ENCODE measurements at regions not wholly inside any gene's neighbourhood (a gene's known extent, or its start where the extent isn't known, plus 50 kb on each side); places are given as distances from the start of the nearest gene placed in this dataset.

DNA sequence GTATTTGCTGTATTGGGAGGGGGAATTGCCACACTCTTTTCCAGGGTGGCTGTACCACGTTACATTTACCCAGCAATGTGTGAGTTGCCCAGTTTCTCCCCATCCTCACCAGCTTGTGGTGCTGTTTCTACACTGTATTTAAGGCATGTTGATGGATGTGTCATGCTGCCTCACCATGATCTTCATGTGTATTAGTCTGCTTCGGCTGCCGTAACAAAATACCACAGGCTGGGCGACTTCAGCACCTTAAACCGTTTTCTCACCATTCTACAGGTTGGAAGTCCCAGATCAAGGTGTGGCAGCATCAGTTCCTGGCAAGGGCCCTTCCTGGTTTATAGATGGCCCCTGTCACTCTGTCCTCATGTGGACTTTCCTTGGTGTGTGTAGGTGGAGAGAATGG lies 169.7 kb downstream of the IGLL1 start:
- DNase-seq (ENCODE audit: low spot score), result no peak

DNA sequence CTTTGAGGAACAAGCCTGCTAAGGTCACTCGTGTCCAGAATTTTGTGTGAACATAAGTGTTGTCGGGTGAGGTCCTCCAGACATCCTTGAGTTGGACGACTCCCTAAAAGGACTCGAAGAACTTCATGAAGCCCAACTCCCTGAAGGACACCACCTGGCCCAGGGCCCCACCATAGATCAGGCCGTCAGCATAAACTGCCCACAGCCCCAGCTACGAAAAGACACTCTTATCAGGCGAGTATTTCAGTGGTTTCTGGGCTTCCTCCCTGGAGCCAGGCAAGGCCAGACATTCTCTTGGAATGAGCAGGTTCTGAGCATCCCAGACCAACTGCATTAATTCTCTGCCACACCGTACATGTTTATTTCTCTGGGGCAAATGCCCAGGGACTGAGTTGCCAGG lies 170.1 kb downstream of the IGLL1 start:
- DNase-seq (ENCODE audit: low spot score), result no peak

DNA sequence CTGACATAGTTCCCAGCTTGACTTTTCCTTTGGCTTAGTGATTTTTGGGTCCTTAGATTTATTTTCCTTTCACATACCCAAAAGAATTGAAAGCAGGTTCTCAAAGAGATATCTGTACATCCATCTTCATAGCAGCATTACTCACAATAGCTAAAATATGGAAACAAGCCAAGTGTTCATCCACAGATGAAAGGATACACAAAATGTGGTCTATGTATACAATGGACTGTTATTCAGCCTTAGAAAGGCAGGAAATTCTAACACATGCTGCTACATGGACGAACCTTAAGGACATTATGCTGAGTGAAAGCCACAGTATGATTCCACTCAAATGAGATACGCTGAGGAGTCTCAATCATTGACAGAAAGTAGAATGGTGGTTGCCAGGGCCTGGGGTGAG lies 171.8 kb downstream of the IGLL1 start:
- no peak for DNase-seq (ENCODE audit: low spot score)

DNA sequence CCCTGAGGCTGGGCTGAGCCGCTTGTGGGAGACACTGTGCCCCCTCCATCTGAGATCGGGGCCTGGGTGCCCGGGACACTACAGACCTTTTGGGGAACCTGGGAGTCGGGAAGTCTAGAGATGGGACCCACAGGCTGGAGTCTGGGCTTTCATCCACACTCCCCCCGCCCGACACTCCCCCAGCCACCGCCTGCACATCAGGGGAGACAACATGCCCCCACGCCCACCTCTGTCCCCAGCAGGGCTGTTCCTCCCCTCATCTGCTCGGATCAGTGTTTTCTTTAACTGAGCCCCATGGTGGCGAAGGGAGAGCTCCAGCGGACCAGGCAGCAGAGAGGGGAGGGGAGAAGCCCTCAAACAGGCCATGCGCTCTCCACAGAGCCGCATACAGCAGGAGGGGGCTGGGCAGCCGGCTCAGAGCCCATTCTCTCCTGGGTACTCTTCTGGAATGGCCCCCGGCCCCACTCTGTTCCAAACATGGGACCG lies 174.7 kb downstream of the IGLL1 start:
- no peak for DNase-seq (ENCODE audit: low spot score)

- no peak for DNase-seq (ENCODE audit: low spot score)
Observed at GRCh38 chr22:23404689-23405365, 175.3 kb downstream of the IGLL1 start.

DNA sequence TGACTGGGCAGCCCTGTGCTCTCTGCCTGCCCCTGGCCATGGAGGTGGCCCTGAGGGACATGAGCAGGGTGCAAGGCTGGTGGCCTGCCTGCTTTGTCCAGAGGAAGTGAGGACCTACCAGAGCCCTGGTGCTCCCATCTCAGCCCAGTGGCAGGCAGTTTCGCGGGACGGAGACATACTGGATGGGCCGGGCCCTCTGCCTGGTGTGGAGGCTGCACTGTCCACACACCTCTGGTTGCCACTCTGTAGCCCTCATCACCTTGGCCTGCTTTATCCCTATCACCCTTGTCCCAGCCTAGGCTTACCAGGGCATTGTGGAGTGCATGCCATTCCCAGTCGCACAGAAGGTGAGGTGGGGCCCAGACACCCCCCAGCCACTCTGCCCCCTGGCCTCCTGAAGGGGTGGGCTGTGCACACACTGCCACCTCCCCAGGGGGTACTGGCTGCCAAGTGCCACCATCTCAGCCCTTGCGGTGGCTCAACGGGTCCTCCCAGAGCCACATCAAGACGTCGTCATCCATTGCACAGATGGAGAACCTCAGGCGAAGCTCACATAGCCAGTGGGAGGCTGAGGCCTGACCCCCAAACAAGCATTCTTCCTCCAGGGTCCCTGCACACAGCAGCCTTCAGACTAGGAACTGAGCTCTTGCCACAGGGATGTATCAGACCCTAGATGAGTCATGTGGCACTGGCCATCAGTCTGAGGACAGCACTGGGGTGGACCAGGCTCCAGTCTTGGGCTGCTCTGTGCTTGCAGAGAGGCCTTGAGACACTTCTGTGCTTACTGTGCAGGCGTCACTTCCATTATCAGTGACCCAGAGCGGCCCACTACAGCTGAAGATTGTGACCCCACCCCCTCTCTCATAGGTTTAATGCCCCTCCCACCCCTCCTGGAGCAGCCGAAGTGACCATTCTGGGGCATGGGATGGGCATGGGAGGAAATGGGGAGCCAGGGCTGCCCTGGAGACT lies 176.1 kb downstream of the IGLL1 start:
- no peak for DNase-seq (ENCODE audit: low spot score)

- DNase-seq (ENCODE audit: low spot score), result no peak
Observed at GRCh38 chr22:23403152-23403719, 176.9 kb downstream of the IGLL1 start.

DNA sequence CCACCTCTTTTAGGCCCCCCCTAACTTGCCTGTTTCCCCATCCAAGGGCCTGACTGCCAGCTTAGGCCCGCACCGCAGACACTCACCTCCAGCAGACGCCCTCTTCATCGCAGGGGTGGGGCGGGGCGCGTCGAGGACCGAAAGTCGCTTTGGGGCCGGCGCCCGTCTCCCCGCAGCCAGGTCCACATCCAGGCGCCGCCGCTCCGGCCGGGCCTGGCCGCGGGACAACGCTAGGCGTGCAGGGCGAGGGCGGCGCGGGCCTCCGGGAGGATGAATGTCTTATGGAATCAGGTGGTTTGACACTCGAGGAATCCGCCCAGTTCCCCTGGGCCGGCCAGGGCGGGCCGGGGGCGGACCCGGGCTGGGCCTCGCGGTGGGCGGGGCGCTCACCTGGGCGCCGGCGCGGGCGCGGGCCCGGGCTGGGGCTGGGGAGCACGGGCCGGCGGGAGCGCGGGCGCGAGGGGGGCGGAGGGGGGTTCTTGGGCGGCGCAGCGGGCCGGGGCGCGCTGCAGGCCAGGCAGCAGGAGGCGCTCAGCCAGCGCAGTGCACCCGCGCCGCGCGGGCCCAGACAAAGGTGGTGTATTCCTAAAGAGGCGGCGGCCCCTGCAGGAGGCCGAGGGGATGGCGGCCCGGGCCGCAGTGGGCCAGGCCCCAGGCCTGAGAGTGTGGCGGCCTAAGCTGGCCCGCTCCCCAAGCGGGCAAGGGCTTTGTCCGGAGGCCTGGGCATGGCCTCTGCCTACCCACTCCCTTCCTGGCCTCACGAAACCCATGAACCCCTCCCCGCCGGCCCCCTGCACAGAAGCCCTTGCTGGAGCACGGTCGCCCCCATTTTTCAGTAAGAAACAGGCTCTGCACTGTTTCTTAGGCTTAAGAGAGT lies 177.6 kb downstream of the IGLL1 start:
- no peak for DNase-seq (ENCODE audit: low spot score)

- no peak for DNase-seq (ENCODE audit: low spot score)
Observed at GRCh38 chr22:23401910-23402274, 178.2 kb downstream of the IGLL1 start.

DNA sequence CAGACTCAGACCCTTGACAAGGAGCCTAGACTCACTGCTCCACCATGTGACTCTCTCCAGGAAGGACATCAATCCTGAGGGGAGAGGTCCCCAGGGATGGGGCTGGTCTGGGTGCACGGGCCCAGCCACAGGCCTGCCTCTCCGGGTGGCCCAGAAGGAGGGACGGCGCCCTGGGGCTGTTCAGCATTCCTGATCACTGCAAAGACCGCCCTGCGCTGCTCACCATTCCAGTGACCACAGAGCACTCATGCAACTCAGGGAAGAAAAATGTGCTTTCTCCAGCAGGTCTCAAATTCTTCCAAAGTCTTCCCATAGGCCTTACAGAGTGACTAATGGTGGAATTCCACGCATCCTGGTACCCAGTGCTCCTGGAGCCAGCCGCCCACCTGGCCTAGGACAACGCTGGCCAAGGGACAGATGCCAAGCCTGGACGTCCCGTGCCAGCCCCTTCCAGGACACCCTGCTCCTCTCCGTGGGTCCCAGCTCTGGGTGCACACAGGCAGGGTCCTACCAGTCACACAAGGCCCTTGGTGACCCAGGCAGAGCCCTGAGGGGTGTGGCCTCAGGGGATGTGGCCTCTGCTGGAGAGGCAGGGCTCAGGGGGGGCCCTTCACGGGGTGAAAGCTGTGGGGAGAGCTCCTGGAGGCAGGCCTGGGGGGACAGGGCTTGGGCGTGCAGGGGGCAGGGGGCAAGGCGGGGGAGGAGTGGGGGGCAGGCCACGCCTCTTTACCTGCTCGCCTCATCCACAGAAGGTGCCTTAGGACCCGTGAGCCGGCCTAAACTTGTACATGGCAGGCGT lies 178.8 kb downstream of the IGLL1 start:
- DNase-seq (ENCODE audit: low spot score), result no peak

DNA sequence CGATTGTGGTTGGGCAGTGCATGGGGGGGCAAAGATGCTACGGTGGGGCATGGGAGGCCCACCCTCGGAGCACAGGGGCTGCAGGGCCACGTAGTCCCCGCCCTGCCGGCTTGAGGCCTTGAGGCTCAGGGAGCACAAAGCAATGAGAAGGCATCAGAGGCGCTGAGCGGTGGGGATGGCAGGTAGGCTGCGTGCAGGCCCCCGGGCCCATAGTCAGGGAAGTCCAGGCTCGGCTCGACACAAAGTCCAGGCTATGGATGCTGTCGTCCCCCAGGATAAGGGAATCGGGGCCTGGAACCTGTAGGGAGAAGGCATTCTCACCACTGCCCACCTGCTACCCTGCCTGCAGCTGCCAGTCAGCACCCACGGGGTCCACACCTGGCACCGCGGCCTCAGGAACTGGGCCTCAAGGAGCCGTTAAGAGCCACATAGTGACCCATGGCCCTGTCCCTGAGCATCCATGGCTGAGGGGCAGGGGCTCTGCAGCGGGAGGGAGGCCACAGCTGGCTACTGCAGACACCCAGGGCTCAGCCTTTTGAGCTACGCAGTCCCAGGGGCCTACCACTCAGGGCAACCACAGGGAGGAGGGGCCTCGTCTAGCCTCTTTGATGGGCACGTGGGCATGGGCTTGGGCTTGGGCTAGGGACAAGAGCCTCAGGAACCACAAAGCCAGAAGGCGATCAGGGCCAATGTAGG lies 179.7 kb downstream of the IGLL1 start:
- DNase-seq (ENCODE audit: low spot score), result no peak

DNA sequence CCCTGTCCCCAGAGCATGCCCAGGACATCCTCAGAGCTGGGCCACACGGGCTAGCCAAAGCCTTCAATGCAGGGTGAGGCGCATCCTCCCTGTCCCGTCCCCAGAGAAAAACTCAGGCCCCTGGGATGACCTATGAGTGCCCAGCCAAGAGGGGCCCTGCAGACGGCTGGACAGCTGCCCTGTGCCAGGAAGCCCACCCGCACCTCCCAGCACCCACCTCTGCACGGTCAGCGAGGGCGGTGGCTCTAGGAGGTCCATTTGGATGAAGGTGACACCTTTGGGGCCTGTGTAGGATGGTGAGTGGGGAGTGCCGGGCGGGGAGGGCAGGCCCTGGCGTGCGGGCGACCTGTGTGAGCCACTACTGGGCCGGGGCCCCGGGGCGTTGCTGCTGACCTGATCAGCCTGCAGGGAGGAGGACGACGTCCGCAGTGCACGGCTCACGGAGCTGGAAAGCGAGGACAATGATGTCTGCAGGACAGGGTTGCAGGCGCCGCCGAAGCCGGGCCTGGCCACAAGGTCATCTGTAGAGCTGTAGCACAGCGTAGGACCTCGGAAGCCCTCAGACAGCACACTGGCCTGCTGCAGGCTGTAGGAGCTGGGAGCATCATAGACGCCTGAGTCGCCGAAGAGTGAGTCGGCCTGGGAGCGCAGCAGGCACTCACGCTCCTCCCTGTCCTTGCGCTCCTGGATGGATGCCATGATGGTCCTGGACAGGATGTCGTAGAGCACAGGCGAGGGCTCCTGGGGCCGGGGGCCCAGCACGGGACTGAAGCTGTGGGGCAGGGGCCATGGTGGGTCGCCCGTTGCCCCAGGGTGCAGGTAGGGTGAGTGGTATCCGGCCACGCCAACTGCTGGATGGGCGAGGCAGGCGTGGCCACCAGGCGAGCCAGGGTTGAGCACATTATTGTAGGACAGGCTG lies 180.5 kb downstream of the IGLL1 start:
- no peak for DNase-seq (ENCODE audit: low spot score)

- no peak for DNase-seq (ENCODE audit: low spot score)
Observed at GRCh38 chr22:23398701-23399366, 181.3 kb downstream of the IGLL1 start.

- DNase-seq (ENCODE audit: low spot score), result no peak
Observed at GRCh38 chr22:23397613-23398567, 182.2 kb downstream of the IGLL1 start.

DNA sequence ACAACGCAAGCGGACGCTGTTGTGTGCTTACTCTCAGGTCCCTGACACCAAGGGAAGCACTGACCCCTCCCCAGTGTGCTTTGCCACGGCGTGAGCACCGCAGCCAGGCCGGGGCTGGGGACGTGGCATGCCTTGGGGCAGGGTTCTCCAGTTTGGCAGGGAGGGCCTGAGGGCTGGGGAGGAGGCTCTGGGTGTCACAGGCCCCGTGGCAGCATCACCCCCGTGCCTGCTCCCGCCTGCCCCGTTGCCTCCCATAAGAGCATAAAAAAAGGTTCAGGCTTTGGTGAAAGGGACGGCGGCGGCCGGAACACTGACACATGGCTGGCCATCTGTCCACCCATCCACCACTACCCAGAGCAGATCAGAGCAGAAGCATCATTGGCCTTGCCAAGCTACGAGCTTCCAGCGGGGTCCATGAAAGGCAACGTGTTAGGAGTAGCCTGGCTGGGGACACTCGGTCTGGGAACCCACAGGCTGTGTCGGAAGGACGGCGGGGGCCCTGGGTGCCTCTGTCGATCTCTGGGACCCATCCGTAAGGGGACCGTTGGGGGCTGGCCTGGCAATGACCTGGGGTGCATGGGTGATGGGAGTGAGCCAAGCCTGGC lies 183.0 kb downstream of the IGLL1 start:
- DNase-seq (ENCODE audit: low spot score), result no peak

- no peak for DNase-seq (ENCODE audit: low spot score)
Observed at GRCh38 chr22:23396362-23397007, 183.6 kb downstream of the IGLL1 start.

All from SK-N-DZ (cell line).